CD4-positive, alpha-beta T cell treated with Interleukin-4 for 1 hour (primary cell): ENCODE measurements at regions not wholly inside any gene's neighbourhood (a gene's known extent, or its start where the extent isn't known, plus 50 kb on each side); places are given as distances from the start of the nearest gene placed in this dataset.
"Not testable (repeated sequence)": the region's sequence is repeated elsewhere in the genome, so short reads cannot be mapped to it uniquely, and the experiment has no call there.

Experiments
- DNase-seq, 2 donors: peaks; one replicate each; pipeline ENCODE4 v3.0.0-alpha.2; 2020 to 2022

DNA sequence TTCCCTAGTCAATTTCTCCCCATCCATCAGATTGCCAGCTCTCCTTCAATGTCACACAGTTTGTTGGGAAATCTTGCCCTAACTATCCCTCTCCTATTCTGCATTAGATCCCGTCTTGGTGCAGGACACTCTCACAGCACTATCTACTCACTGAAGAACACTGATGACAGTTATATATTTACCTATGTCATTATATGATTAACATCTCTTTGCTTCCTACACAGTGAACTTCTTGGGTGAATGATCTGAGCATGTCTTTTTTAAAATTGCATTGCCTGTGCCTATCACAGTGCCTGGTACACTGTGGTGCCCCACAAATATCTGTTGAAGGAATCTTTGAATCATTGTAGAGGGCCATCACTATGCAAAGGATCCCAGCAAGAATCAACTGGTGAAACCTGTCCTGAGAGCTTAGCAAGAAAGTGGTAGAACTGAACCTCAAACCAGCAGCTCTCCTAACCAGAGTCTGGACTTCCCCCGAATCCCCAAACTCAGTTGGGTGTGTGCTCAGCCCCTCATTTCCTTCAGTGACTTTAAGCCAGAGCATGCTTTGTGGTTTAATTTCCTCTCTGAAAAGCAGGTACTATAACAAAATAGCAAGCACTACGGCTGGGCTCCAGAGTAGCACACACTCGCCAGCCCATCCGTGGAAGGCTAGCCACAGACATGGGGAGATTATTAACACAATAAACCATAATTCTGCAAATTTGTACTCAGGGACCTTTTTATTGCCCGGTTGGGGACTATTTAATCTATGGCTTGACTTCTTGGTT is 680.7 kb upstream of the SALL1 start:
- DNase-seq = no peak

DNA sequence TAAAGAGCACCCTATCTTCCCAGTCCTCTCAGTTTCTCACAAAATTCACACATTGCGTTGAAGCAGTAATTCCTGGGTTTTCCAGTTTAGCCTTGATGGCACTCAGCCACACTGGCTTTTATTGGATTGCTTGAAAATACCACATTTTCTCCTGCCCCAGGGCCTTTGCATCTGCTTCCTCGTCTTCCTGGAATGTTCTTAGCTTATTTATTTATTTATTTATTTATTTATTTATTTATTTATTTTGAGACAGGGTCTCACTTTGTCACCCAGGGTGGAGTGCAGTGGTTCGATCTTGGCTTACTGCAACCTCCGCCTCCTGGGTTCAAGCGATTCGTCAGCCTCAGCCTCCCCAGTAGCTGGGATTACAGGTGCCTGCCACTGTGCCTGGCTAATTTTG is 680.0 kb upstream of the SALL1 start:
- DNase-seq = not testable (repeated sequence)

DNA sequence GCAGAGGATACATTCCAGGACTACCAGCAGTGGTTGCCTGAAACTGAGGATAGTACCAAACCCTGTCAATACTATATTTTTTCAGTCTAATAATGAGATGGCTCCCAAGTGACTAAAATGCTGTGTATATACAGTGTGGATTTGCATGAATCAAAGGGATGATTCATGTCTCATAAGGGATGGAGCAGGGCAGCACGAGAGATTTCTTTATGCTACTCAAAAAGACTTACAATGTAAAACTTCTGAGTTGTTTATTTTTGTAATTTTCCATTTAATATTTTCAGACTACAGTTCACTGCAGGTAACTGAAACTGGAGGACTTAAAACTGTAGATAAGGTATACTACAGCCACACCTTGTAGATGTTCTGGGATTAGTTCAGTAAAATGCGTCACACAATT is 674.7 kb upstream of the SALL1 start:
- DNase-seq = no peak

DNA sequence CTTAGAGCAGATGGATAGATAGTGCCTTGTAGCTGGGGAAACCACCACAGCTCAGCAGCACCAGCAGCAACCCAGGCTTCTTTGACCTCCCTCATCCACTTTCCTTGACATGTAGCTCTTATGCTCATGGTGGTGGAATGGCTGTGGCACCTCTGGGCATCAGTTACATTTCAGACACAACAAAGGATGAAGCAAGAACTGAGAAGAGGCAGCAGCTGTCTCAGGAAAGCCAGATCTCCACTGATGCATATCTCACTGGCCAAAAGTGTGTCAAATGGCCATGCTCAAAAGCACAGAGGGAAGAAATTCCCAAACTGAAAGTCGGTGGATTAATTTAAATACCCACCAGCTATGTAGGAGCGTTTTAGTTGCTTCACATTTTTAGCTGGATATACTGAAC is 671.4 kb upstream of the SALL1 start:
- no peak for DNase-seq

DNA sequence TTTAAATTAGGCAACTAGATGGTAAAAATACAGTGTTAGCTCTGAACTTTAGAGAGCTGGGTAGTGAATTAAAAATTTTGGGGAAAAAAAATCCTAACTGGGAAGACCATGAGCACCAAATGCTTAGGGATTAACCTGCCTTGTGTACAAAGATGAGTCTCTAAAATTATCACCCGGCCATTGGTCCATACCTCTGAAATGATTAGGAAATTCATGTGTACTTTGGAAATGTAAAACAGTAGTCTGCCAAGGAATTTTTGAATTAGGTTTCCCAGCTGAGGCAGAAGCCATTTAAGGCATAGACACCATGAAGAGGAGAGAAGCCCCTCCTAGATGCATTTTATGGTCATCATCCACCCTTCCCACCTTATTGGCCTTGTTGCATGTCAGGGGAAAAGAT is 670.5 kb upstream of the SALL1 start:
- no peak for DNase-seq

DNA sequence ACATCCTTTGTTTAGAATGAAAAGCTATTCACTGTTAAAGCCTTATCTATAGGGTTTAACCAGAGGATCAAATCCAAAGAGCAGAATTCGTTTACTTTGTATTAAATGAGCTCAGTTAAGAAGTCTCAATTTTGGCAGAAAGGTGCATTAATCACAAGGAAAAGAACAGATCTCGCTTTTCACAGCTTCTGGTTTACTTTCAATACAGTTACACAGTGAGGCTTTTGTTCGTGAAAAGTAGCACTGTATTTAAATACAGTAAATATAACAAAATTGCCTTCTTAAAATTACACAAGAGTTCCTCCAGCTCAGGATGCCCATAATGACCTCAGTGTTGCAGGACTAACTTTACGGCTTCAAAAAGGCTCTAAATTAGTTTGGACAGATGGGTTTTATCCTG is 669.1 kb upstream of the SALL1 start:
- no peak for DNase-seq

DNA sequence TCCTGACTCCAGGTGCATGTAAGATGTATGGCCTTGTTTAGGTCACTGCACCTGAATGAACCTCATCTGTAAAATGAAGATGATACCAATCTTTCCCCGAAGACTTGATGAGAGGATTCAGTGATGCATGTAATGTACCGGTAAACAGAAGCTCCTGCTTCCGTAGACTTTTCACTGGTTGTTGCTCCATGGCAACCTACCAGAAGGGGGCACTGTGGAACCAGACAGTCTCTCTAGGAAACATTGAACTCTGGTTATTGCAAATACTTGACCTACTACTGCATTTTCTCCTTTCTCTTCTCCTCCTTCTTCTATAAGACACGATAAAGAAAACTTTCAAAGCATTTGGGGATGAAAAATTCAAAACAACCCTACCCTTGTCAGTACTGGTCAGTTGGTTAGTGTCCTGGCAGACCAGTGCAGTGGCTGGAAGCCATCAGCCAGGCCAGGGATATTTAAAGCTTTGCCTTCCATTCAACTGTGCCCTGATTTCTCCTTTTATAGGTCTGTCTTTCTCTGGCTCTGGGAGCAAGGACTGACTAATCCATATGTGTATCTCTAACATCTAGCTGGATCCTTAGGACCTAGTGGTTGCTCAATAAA is 667.4 kb upstream of the SALL1 start:
- no peak for DNase-seq

DNA sequence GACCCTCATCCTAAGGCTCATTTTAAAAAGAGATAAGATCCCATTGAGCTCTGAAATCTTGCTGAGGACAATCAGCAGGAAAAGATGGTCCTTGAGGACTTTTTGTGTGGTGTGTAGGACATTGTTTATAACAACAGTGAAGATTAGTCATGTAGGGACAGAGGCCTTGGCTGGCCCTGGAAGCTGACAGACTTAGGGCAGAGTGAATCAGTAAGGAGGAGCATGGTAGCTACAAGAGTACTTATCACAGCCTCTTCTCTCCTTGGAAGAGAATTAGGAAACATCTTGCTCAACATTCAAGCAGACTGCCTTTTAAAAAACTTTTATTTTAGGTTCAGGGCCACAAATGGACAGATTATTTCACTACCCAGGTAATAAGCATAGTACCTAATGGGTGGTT is 665.9 kb upstream of the SALL1 start:
- DNase-seq = no peak

DNA sequence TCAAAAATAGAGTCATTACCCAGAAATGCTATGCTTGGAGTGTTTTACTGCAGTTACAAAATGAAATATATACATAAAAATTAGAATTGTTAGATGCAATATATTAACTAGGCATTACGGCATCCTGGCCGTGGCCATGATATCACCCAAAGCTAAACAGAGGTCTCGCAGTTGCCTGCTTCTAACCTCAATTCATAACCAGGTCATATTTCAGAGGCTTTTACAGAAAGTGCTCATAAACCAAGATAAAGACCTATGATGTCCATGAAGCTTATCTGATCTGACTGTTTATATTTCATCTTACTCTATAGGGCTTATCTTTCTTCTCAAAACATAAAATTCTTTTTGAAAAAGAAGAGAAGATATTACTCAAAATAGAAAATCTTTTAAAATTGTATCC is 664.5 kb upstream of the SALL1 start:
- DNase-seq = no peak

DNA sequence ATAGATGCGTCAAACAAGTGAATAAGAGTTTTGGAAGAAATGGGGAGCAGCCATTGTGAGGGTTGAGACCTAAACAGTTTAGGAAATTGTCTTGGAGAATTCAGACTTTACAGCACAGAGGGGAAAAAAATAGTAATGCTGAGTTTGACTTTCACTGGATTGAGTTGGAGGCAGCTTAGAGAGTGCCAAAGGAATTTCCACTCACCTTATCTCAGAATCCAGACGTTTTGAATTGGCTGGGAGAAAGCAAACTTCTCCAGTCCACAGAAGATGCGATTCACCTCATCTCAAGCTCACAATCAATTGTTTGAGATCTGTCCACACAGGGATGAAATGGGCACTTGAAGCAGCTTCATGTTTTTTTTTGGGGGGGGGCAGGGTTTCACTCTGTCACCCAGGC is 663.5 kb upstream of the SALL1 start:
- no peak for DNase-seq

DNA sequence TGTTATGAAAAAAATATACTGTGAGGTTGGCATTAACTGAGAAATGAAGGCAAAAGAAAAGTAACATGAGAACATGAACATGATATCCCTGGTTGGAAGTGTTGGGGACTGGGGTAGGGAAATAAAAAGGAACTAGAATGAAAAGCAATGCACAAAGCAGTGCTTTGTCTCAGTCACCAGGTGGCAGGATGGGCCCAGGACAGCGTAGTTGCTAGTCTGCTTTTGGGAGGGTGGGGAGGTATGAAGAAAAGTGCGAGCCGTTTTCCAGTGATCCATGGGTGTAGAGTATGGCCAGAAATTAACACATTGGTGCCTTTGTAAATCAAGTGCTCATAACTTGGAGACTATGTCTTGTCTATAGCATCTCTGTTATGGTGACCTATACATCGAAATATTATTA is 662.5 kb upstream of the SALL1 start:
- no peak for DNase-seq

DNA sequence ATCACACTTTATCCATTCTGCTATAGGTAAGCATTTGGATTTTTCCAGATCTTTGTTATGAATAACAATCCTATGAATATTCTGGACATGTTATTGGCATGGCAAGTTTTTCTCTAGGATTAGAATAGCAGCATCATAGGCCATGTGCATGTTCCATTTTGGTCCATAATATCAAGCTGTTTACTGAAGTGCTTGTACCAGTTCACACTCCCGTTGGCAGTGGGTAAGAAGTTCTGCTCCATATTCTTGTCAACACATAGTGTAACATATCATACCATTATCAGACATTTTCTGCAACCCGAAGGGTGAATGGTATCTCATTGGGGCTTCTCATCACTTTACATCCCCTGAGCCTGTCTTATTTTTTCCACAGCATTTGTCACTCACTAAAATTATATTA is 661.9 kb upstream of the SALL1 start:
- DNase-seq = no peak

DNA sequence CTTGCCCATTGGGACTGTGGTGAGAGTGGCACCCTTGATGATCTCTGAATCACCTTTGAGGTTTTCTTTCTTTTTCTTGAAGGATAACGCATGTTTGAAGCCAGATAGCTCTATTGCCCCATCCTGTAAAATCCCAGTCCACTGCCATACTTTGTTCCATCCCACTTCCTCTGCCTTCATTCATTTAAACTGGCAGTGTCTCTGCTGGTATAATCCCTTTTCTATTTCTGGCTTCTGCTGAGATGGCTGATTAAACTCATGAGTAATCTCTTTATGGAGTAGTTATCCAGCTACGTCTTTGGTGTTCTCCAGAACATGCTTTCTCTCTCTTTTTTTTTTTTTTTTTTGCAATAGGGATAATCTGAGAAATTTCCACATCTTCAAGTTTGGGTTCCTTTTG is 656.5 kb upstream of the SALL1 start:
- DNase-seq = no peak

DNA sequence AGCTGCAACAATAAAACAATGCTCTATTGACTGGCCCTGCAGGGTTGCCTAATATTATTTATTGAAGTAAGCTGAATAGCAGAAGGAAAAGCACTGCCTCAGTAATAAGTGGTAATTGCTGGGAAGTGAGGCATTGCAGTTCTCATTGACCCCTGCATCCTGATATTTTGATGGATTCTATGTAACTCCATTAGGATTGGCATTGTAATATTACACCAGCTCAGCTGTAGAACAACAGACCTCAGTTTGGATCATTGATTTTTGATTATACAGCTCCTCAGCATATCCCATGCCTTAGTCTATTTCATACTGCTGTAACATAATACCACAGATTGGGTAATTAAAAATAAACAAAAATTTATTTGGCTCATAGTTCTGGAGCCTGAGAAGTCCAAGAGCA is 650.6 kb upstream of the SALL1 start:
- no peak for DNase-seq

DNA sequence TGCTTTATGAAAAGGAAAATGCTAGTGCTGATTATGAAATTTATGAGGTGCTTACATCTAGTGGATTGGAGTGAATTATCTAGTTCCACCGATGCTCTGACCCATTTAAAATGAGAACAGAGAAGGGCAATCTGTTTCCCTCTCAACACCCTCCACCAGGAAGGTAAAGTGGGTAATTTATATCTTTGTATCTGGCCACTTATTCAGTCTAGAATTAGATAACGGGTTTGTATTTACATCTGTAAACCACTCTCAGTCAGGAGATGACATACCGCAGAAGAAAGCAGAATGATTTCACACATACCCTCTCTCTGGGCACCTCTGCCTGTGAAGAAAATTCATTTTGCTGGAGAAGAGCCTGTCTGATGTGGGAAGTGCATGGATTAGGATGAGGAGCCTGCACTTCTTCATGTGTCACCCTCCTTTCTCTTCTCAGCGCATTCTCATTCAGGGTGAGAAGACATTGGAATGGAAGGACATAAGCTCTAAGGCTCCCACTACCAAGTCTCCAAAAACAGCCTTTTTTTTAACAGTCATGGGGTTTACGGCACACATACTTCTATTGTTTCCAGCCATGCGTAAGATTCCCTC is 646.7 kb upstream of the SALL1 start:
- no peak for DNase-seq

DNA sequence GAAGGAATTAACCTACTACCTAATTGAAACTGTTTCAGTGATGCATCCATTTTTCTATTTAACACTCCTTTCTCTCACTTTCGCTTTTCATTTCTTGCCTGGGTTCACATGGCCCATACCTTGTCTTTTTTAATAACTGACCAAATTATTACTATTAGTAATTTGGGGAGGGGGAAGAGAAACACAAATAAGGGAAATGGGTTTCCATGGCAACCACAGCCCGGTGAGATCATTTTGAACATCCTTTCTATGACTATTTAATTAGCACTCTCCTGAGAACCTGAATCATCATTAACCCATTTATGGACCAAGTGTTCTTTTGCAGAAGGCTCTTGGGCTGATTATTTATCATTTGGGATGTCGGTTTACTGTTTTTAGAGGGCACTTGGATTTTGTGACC is 628.2 kb upstream of the SALL1 start:
- DNase-seq = no peak

DNA sequence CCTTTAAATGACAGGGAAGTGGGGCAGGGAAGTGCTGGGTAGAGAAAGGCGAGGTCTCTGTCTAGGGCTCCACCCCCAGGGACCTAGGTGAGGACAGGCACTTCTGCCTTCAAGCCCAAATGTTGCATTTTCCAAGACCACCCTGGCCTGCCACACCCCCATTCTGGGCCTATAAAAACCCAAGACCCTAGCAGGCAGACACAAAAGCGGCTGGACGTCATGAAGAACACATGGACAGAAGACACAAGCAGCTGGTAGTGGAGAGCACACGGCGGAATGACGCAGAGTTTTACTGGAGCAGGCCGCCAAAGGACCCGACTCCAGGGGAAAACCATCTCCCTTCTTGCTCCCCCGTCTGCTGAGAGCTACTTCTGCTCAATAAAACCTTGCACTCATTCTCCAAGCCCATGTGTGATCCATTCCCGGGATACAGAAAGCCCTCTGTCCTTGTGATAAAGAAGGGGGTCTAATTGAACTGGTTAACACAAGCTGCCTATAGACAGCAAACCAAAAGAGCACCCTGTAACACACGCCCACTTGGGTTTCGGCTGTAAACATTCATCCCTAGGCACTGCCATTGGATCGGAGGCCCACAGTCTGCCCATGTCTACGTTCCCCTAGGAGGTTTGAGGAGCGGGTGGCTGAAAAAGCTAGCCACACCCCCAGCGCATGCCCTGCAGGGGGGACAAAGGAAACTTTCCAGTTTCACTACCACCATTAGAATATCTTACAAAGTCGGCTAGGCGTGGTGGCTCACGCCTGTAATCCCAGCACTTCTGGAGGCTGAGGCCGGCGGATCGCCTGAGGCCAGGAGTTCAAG is 622.2 kb upstream of the SALL1 start:
- DNase-seq = no peak

DNA sequence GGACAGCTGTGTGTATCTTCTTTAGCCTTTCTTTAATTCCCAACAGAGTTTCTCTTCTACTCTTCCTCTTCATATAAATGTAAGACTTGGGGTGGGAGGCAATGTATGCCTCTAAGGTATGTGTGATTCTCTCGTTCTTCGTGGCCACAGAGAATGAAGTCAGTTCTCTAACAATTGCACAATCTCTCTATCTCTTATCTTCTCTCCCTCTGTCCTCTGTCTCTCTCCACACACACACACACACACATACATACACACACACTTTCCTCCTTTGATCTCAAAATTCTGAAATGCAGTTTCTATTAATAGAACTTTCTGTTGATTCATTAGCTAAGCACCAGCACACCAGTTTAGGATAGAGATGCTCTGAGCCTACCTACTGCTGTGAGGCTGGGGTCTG is 615.7 kb upstream of the SALL1 start:
- no peak for DNase-seq

DNA sequence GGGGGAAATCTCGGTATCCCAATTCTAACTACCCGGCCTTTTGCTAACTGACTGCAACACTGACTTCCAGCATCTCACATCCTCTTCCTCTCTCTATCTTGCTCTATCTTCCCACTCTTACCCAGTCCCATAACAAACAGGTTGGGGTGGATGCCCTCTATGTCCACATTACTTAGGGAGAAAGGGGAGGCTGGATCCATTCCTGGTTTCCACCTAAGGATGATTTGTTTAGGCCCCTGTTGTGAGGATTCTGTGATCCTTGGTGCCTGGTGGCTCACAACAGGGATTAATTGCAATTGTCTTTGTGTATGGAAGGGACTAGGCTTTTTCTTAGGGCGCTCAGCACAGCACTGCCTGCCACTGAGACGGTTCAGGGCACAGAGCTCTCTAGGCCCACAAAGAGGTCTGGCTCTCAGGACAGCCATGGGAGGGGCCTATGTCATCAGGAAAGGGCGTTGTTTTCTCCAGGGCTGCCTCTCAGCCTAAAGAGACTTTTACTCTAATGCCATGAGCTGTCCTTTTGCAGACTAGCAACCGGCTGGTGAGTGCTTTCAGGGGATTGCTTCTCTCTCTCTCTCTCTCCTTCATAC is 612.1 kb upstream of the SALL1 start:
- DNase-seq = no peak

DNA sequence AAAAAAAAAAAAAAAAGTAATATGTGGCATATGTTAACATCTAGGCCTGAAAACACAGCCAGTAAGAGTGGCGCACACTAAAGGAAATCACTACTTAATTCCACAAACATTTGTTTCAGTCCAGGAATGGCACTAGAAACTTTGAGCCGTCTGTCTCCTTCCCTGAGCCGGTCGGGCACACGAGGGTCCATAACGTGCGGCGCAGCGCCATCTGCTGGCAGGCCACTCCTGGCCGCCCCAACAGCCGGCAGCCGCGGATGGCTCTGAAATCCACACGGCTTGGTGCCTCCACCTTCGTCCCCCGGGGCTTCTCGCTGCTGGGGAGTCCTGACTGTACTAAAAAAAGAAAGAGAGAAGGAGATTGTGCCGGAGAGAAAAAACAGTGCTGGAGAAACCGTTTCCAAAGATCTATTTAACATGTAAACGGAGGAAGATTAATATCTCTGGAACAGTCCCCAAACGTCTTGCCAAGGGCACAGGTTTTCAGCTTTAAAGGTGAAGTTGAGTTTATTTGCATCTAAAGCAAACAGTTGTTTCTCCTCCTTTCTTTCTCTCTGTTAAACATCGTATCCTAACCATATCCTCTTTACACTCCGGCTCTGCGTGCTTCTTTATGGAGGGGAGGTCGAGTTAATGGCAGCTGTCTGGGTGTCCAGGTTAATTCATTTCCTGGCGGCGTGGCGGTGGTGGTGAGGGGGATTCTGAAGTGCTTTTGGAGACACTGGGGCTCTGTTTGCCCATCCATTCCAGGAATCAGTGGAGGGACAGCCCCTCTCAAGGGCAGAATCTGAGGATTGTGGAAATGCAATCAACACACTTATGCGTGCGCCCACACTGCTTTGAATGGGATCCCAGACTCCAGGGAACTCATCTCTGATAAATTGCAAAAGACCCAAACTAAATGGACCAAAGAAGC is 611.3 kb upstream of the SALL1 start:
- no peak for DNase-seq

DNA sequence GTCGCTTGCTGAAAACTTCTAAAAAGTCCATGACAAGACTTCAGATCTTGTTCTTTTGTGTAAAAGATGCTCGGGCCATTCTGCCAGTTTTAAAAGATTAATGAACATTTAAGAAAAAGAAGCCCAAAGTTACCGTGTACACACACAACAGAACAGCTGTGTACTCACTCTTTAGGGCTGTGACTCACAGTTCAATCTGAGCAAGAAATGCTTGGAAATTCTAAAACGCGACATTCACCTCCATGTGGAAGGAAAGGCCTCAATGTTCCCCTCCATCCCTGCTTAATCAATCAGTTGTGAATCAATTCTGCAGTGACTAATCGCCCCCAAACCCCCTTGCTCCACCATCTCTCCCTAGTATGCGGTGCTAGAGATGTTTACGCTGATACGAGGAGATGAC is 609.9 kb upstream of the SALL1 start:
- no peak for DNase-seq

DNA sequence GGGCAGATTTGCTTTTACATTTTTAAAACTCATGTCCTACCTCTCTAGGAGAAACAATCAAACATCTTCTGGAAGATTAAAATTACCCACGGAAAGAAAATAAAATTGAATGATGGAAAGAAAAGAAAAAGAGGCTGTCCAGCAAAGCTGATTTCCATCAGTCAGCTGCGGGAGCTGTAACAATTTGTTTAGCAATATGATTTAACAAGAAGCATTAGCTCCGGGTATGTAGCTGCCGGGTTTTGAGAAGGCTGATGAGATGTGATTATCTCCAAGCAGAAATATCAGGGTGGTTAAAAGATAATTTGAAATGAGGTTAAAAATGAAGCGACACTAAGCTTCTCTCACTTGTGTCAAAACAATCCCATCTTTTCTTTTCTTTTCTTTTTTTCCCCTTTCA is 608.9 kb upstream of the SALL1 start:
- DNase-seq = no peak
